DND-41 (cell line): ENCODE measurements at regions not wholly inside any gene's neighbourhood (a gene's known extent, or its start where the extent isn't known, plus 50 kb on each side); places are given as distances from the start of the nearest gene placed in this dataset.
A peak's percentile ranks its signal among the peaks of the same experiment; 100 is the strongest.

Source experiments
- ATAC-seq: fragments of 200-7000 bp; cut with Tn5 transposase; 3 replicates; pipeline ENCODE4 v1.9.1; 2021; ENCODE audit warnings: low read depth; ENCODE audit not compliant: insufficient read depth
- DNase-seq: peaks from one replicate; pipeline ENCODE4 v3.0.0-alpha.2; 2020
- H2AFZ ChIP-seq: 2 replicates; pipeline ENCODE4 v1.6.0; 2012; ENCODE audit warnings: low read depth, low read length
- H3K27ac ChIP-seq: 2 replicates; pipeline ENCODE4 v1.5.1; 2012; ENCODE audit warnings: low read length, inconsistent platforms
- H3K27me3 ChIP-seq: fragments of 200-600 bp; sonication (generic); 2 replicates; pipeline ENCODE4 v1.6.0; 2012; ENCODE audit warnings: low read length, mild to moderate bottlenecking, inconsistent platforms; ENCODE audit not compliant: insufficient read depth, poor library complexity
- H3K36me3 ChIP-seq: 2 replicates; pipeline ENCODE4 v1.5.1; 2012; ENCODE audit warnings: low read length, inconsistent platforms; ENCODE audit not compliant: insufficient read depth
- H3K4me1 ChIP-seq: 2 replicates; pipeline ENCODE4 v1.5.1; 2012; ENCODE audit warnings: mild to moderate bottlenecking, low read length; ENCODE audit not compliant: insufficient read depth
- H3K4me2 ChIP-seq: 2 replicates; pipeline ENCODE4 v1.6.0; 2012; ENCODE audit warnings: mild to moderate bottlenecking, moderate library complexity, low read length, inconsistent platforms; ENCODE audit not compliant: insufficient read depth
- H3K4me3 ChIP-seq, 2 experiments: fragments of 200-600 bp in 1 of 2; shearing (Covaris generic) in 1 of 2; 2 replicates each; pipeline ENCODE4 v1.5.1; 2012 to 2016; ENCODE audit warnings: inconsistent platforms in 2 of 2, low read length in 2 of 2, mild to moderate bottlenecking in 2 of 2, low read depth in 1 of 2, moderate library complexity in 1 of 2
- H3K79me2 ChIP-seq: 2 replicates; pipeline ENCODE4 v1.6.0; 2012; ENCODE audit warnings: low read length, inconsistent platforms; ENCODE audit not compliant: insufficient read depth
- H3K9ac ChIP-seq: 2 replicates; pipeline ENCODE4 v1.6.0; 2012; ENCODE audit warnings: low read depth, mild to moderate bottlenecking, inconsistent platforms, low read length, moderate library complexity
- H3K9me3 ChIP-seq: 2 replicates; pipeline ENCODE4 v1.5.1; 2012; ENCODE audit warnings: low read length, moderate library complexity, mild to moderate bottlenecking, inconsistent platforms; ENCODE audit not compliant: insufficient read depth, severe bottlenecking
- H4K20me1 ChIP-seq: 2 replicates; pipeline ENCODE4 v1.6.0; 2012; ENCODE audit warnings: low read length; ENCODE audit not compliant: insufficient read depth
- EZH2 ChIP-seq: IDR thresholded peaks from 3 replicates; pipeline ENCODE4 v1.6.1; 2012; ENCODE audit warnings: borderline replicate concordance, low read depth, mild to moderate bottlenecking, moderate library complexity, low read length, inconsistent platforms; ENCODE audit not compliant: severe bottlenecking
- TF ChIP-seq, protein P1 (sequence below): IDR thresholded peaks from 2 replicates; pipeline ENCODE4 v1.5.1; 2012; ENCODE audit warnings: borderline replicate concordance, low read length, moderate library complexity, mild to moderate bottlenecking; ENCODE audit not compliant: poor library complexity, severe bottlenecking; ENCODE audit errors: extremely low read depth

DNA sequence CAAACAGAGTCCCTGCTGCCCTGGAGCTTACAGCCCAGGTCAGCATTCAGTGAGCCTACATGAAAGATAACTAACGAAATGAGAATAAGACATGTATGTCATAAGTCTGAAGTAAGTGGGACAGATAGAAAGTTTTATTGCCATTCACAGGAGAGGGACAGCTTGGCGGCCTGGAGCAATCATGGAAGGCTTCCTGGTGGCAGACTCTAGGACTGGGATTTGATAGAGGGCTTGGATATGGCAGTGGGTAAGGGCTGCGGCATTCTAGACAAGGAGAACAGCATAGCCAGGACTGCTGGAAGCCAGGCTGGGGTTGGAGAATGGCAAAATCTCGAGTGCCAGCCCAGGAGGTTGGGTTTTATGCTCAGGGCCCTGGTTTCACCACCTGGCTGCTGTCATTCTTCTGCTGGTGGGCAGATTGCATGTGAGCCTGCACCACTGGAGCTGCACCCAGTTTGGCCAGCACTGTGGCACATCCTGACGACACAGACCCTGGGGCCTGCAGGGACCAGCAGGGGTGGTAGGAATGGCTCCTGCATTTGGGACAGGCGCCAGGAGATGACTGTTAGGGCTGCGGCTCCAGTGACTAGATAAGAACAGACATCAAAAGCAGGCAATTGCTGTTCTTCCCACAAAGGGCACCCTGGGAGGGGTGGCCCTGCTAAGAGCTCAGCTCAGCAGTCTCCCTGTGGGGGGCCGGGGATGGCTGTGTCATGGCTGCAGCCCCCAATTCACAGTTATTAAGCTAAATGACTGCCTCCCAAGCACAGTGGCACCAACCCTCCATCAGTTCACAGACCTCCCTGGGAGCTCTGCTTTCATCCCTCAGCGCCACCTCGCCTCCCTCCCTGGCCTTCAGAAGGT lies 161.1 kb downstream of the RPS24 start:
- H3K79me2 ChIP-seq: no peaks in the 10 kb centered on the region
- TF ChIP-seq, protein P1, sequence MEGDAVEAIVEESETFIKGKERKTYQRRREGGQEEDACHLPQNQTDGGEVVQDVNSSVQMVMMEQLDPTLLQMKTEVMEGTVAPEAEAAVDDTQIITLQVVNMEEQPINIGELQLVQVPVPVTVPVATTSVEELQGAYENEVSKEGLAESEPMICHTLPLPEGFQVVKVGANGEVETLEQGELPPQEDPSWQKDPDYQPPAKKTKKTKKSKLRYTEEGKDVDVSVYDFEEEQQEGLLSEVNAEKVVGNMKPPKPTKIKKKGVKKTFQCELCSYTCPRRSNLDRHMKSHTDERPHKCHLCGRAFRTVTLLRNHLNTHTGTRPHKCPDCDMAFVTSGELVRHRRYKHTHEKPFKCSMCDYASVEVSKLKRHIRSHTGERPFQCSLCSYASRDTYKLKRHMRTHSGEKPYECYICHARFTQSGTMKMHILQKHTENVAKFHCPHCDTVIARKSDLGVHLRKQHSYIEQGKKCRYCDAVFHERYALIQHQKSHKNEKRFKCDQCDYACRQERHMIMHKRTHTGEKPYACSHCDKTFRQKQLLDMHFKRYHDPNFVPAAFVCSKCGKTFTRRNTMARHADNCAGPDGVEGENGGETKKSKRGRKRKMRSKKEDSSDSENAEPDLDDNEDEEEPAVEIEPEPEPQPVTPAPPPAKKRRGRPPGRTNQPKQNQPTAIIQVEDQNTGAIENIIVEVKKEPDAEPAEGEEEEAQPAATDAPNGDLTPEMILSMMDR: no peak
- no peak for TF ChIP-seq EZH2
- no peaks in the 10 kb centered on the region for H3K36me3 ChIP-seq
- H3K4me3 ChIP-seq: no peak overlapping the region
- ATAC-seq (peak; percentile 35; the same call in 1 of the 3 replicates), DNase-seq (no peak)
- no peak overlapping the region for H3K4me2 ChIP-seq
- no peak overlapping the region for H3K9ac ChIP-seq
- no peaks in the 10 kb centered on the region for H3K4me1 ChIP-seq
- no peak overlapping the region for H2AFZ ChIP-seq
- H3K27me3 ChIP-seq: peaks cover 2% of the 10 kb centered on the region
- H3K27ac ChIP-seq: no peak overlapping the region
- H4K20me1 ChIP-seq: no peaks in the 10 kb centered on the region
- H3K9me3 ChIP-seq: no peaks in the 10 kb centered on the region

DNA sequence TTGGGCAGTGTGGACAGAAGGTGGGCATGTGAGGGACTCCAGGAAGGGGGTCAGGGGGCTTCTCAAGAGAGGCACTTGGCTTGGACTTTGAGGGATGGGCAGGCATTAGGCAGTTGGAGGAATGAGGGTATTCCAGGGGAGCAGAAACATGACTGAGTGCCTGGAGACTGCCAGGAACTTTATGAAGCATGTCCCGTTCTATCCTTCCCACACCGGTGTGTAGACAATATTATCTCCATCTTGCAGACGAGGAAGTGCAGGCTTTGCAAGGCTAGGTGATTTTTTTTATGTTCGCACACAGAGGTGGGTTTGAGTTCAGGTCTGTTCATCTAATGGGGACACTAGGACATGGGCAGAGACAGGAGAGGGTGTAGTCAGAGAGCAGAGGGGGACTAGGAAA lies 162.7 kb downstream of the RPS24 start:
- TF ChIP-seq EZH2: no peak
- H3K9me3 ChIP-seq: no peaks in the 10 kb centered on the region
- no peak overlapping the region for H3K9ac ChIP-seq
- H3K27me3 ChIP-seq: peaks cover 3% of the 10 kb centered on the region
- H3K79me2 ChIP-seq: no peaks in the 10 kb centered on the region
- DNase-seq (no peak), ATAC-seq (no peak)
- H2AFZ ChIP-seq: no peak overlapping the region
- no peaks in the 10 kb centered on the region for H3K36me3 ChIP-seq
- H3K4me3 ChIP-seq: no peak overlapping the region
- H4K20me1 ChIP-seq: no peaks in the 10 kb centered on the region
- no peak overlapping the region for H3K4me2 ChIP-seq
- no peak overlapping the region for H3K27ac ChIP-seq
- no peaks in the 10 kb centered on the region for H3K4me1 ChIP-seq

DNA sequence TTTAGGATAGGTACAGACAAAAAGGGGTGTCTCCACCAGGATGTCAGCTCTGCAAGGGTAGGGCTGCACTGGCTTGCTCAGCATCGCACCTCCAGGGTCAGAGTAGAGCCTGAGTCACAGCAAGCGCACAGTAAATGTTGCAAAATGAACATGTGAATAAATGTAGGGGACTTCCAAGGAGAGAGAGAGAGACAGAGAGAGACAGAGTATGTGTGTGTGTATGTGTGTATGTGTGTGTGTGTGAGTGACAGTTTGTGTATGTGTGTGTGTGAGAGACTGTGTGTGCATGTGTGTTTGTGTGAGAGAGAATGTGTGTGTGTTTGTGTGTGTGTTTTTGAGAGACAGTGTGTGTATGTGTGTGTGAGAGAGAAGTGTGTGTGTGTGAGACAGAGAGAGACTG lies 163.3 kb downstream of the RPS24 start:
- peaks cover 6% of the 10 kb centered on the region for H3K27me3 ChIP-seq
- no peak overlapping the region for H3K27ac ChIP-seq
- TF ChIP-seq, protein P1: no peak
- no peak for TF ChIP-seq EZH2
- DNase-seq (no peak), ATAC-seq (no peak)
- H3K4me2 ChIP-seq: no peak overlapping the region
- no peaks in the 10 kb centered on the region for H3K9me3 ChIP-seq
- no peak overlapping the region for H3K9ac ChIP-seq
- no peak overlapping the region for H3K4me3 ChIP-seq
- H2AFZ ChIP-seq: no peak overlapping the region
- no peaks in the 10 kb centered on the region for H3K79me2 ChIP-seq
- no peaks in the 10 kb centered on the region for H4K20me1 ChIP-seq
- H3K4me1 ChIP-seq: no peaks in the 10 kb centered on the region
- no peaks in the 10 kb centered on the region for H3K36me3 ChIP-seq

DNA sequence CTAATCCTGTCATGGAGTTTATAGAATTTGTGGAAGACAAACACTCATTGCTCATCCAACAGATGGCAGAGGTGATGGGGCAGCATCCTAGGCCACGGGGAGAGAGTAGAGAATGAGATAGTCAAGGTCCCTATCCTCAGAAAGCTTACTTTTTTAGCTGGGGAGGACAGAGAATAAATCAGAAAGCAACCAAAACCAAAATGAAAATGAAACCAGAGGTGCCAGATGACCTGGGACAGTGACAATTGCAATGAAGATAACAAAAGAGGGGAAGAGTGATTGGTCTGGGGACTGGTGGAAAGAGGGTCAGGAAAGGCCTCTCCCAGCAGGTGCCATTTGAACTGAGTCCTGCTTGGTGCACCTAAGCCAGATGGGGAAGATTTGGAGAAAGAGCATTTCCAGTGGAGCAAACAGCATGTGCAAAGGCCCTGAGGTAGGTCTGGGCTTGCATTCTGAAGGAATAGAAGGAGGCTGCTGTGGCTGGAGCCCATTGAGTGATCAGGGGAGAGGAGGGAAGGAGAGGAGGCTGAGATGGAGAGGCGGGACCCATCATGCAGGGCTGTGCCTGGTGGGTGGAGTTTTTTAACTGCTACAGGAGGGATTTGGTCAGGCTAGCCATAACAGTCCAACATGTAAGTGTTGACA lies 164.1 kb downstream of the RPS24 start:
- no peak overlapping the region for H3K4me3 ChIP-seq
- no peak overlapping the region for H3K4me2 ChIP-seq
- ATAC-seq: no peak; the same call in 2 of the 3 replicates
- H3K36me3 ChIP-seq: no peaks in the 10 kb centered on the region
- no peaks in the 10 kb centered on the region for H3K9me3 ChIP-seq
- TF ChIP-seq, protein P1: no peak
- no peak for TF ChIP-seq EZH2
- H4K20me1 ChIP-seq: no peaks in the 10 kb centered on the region
- no peaks in the 10 kb centered on the region for H3K4me1 ChIP-seq
- no peak overlapping the region for H3K9ac ChIP-seq
- DNase-seq: no peak
- H3K27me3 ChIP-seq: peaks cover 9% of the 10 kb centered on the region
- no peaks in the 10 kb centered on the region for H3K79me2 ChIP-seq
- no peak overlapping the region for H2AFZ ChIP-seq
- no peak overlapping the region for H3K27ac ChIP-seq
